ENCODE measurements at regions not wholly inside any gene's neighbourhood (a gene's known extent, or its start where the extent isn't known, plus 50 kb on each side); places are given as distances from the start of the nearest gene placed in this dataset.

GRCh38 chr12:40618636-40619035 is 73.6 kb upstream of the CNTN1 start:
- no peak for DNase-seq (ENCODE audit: low spot score)

- DNase-seq (ENCODE audit: low spot score) = no peak
These were observed 71.6 kb upstream of the CNTN1 start for GRCh38 chr12:40620564-40621019.

GRCh38 chr12:40622246-40622838 is 69.9 kb upstream of the CNTN1 start:
- DNase-seq (ENCODE audit: low spot score) = peak; percentile 66

GRCh38 chr12:40632171-40632570 is 60.1 kb upstream of the CNTN1 start:
- DNase-seq (ENCODE audit: low spot score) = no peak

- DNase-seq (ENCODE audit: low spot score) = no peak
These were observed 59.3 kb upstream of the CNTN1 start for GRCh38 chr12:40632933-40633332.

GRCh38 chr12:40634517-40635131 is 57.6 kb upstream of the CNTN1 start:
- DNase-seq (ENCODE audit: low spot score) = peak; percentile 12

- DNase-seq (ENCODE audit: low spot score) = no peak
These were observed 57.0 kb upstream of the CNTN1 start for GRCh38 chr12:40635141-40635731.
